Stomach (tissue), 8 donors: ENCODE measurements at regions not wholly inside any gene's neighbourhood (a gene's known extent, or its start where the extent isn't known, plus 50 kb on each side); places are given as distances from the start of the nearest gene placed in this dataset.

Source experiments
- DNase-seq, 2 donors: peaks; one replicate each; pipeline versions ENCODE4 v3.0.0 to v3.0.0-alpha.2; 2013 to 2019
- H3K27ac ChIP-seq, 5 donors: fragments of 200-600 bp in 4 of 5; sonication (generic) in 4 of 5; one replicate each; pipeline ENCODE4 v1.5.1; 2013 to 2019; ENCODE audit warnings: mild to moderate bottlenecking in 1 of 5, moderate library complexity in 1 of 5
- H3K27me3 ChIP-seq, 3 donors: fragments of 200-600 bp; sonication (generic); one replicate each; pipeline ENCODE4 v1.5.1; 2017 to 2019; ENCODE audit warnings: mixed run types in 1 of 3
- H3K36me3 ChIP-seq, 4 donors: fragments of 200-600 bp; sonication (generic); 1 replicate in 3 of 4; 2 replicates in 1 of 4; pipeline ENCODE4 v1.5.1; 2016 to 2019
- H3K4me1 ChIP-seq, 4 donors: fragments of 200-600 bp; sonication (generic); one replicate each; pipeline ENCODE4 v1.5.1; 2016 to 2019
- H3K4me3 ChIP-seq, 4 donors: fragments of 200-600 bp; sonication (generic) in 3 of 4; one replicate each; pipeline ENCODE4 v1.5.1; 2016 to 2019; ENCODE audit warnings: mild to moderate bottlenecking in 1 of 4
- H3K9me3 ChIP-seq, 4 donors: fragments of 200-600 bp; sonication (generic); one replicate each; pipeline ENCODE4 v1.5.1; 2016 to 2019
- EP300 ChIP-seq: sonication (generic); formaldehyde crosslinking; IDR thresholded peaks from one replicate; pipeline ENCODE4 v1.6.1; 2017; ENCODE audit warnings: antibody characterized with exemption
- POLR2A ChIP-seq, 4 donors: fragments of 450-650 bp; IDR thresholded peaks; one replicate each; pipeline ENCODE4 v1.6.1; 2016; ENCODE audit warnings: antibody characterized with exemption in 4 of 4, control low read depth in 2 of 4, mild to moderate bottlenecking in 1 of 4, moderate library complexity in 1 of 4
- POLR2AphosphoS5 ChIP-seq, 3 donors: sonication (generic); formaldehyde crosslinking; IDR thresholded peaks; one replicate each; pipeline ENCODE4 v1.6.1; 2016; ENCODE audit warnings: antibody characterized with exemption in 3 of 3
- WGBS, 5 donors: extraction: QIAGEN DNeasy Blood & Tissue Kit in 3 of 5; methylation state at CpG; one replicate each; pipeline versions ENCODE4 v1.1.5 to v1.1.7; 2013 to 2018; 5-methylcytosine and 5-hydroxymethylcytosine counted together
- intact Hi-C: fragments of 100-400 bp; cut with DNase I; formaldehyde crosslinking; loops from one replicate; pipeline ENCODE4 v1.15.1; 2023; ENCODE audit warnings: low total_unique reads
- TF ChIP-seq, protein P1 (sequence below), 7 experiments: fragments of 450-650 bp in 4 of 7; fragments of 200-600 bp in 3 of 7; sonication (generic) in 3 of 7; IDR thresholded peaks; one replicate each; pipeline ENCODE4 v1.5.1; 2016 to 2019; ENCODE audit warnings: antibody characterized with exemption in 7 of 7, control low read depth in 2 of 7, mild to moderate bottlenecking in 1 of 7
- donor health status: healthy with polysubstance abuse.
- donor health status: Bipolar disorder and iron deficiency.
- donor health status: healthy.

GRCh38 chr6:91304521-91304920 lies 717.6 kb upstream of the MAP3K7 start:
- TF ChIP-seq, protein P1, sequence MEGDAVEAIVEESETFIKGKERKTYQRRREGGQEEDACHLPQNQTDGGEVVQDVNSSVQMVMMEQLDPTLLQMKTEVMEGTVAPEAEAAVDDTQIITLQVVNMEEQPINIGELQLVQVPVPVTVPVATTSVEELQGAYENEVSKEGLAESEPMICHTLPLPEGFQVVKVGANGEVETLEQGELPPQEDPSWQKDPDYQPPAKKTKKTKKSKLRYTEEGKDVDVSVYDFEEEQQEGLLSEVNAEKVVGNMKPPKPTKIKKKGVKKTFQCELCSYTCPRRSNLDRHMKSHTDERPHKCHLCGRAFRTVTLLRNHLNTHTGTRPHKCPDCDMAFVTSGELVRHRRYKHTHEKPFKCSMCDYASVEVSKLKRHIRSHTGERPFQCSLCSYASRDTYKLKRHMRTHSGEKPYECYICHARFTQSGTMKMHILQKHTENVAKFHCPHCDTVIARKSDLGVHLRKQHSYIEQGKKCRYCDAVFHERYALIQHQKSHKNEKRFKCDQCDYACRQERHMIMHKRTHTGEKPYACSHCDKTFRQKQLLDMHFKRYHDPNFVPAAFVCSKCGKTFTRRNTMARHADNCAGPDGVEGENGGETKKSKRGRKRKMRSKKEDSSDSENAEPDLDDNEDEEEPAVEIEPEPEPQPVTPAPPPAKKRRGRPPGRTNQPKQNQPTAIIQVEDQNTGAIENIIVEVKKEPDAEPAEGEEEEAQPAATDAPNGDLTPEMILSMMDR (IDR thresholded peaks at IDR 0.05), result no peak
- TF ChIP-seq POLR2A (IDR thresholded peaks at IDR 0.05), result no peak
- no peak for TF ChIP-seq EP300
- TF ChIP-seq POLR2AphosphoS5 (IDR thresholded peaks at IDR 0.05), result no peak
- Histone ChIP-seq H3K9me3 (peaks cover 0 to 8% (median 3%) of the 10 kb centered on the region in 4 donors), H3K27me3 (no peaks in the 10 kb centered on the region), H3K4me3 (no peak overlapping the region), H3K27ac (no peak overlapping the region), H3K36me3 (no peaks in the 10 kb centered on the region), H3K4me1 (peaks cover 0 to 2% (median 0%) of the 10 kb centered on the region in 4 donors)
- no peak for DNase-seq
- WGBS, 5 donors, result 34 to 55% (median 45%) methylated on average over 3 of the region's 3 CpGs
- intact Hi-C loops, result no loop called here

GRCh38 chr6:91303326-91303725 lies 716.5 kb upstream of the MAP3K7 start:
- Histone ChIP-seq H3K27ac (no peak overlapping the region), H3K27me3 (no peaks in the 10 kb centered on the region), H3K36me3 (no peaks in the 10 kb centered on the region), H3K9me3 (peaks cover 0 to 8% (median 3%) of the 10 kb centered on the region in 4 donors), H3K4me3 (no peak overlapping the region), H3K4me1 (peaks cover 0 to 6% (median 0%) of the 10 kb centered on the region in 4 donors)
- WGBS, 5 donors, result 84 to 98% (median 95%) methylated on average over 5 to 12 of the region's 12 CpGs
- no peak for DNase-seq
- intact Hi-C loops, result no loop called here
- no peak for TF ChIP-seq POLR2AphosphoS5 (IDR thresholded peaks at IDR 0.05)
- TF ChIP-seq, protein P1 (IDR thresholded peaks at IDR 0.05), result no peak

GRCh38 chr6:91299544-91300491 lies 712.9 kb upstream of the MAP3K7 start:
- Histone ChIP-seq H3K9me3 (peaks cover 0 to 16% (median 9%) of the 10 kb centered on the region in 4 donors), H3K27me3 (no peaks in the 10 kb centered on the region), H3K4me3 (no peak overlapping the region), H3K4me1 (peaks cover 0 to 6% (median 0%) of the 10 kb centered on the region in 4 donors), H3K27ac (peak overlapping the region in 1 of 5 donors; percentile 67), H3K36me3 (no peaks in the 10 kb centered on the region)
- TF ChIP-seq EP300 (no peak), POLR2AphosphoS5 (IDR thresholded peaks at IDR 0.05) (peak in 2 of 3 donors; percentile 30 to 36)
- TF ChIP-seq, protein P1 (IDR thresholded peaks at IDR 0.05), result no peak
- WGBS, 5 donors, result 43 to 52% (median 47%) methylated on average over 7 of the region's 7 CpGs
- intact Hi-C loops, result no loop called here
- DNase-seq, result peak in 1 of 2 donors; percentile 47

DNA sequence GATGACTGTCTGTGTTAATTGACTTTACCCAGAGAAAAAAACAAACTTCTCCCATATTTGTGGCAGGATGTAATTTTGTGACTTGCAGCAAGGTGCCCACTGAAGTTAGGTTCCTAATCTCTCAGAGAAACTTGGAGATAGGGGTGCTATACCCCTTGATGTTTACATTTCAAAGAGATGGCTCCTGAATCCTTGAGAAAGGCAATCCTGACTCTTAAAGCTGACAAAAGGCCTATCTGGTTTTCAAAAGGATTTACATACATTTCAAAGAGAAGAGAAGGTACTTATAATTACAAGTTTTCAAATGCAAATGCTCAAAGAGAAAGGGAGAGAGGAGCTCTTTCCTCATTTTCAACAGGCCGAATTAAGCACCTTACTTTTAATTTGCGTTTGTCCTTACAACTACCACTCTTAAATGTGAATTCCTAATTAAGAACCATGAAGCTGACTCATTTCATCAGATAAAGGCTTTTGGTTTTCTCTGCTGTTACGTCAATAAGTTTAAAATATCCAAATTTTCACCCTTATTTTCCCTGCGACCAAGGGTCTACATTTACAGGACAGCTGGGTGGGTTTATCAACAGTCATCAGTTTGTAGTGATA lies 711.8 kb upstream of the MAP3K7 start:
- H3K36me3 ChIP-seq, result no peaks in the 10 kb centered on the region
- intact Hi-C loops, result no loop called here
- TF ChIP-seq EP300 (no peak), POLR2A (IDR thresholded peaks at IDR 0.05) (no peak), POLR2AphosphoS5 (IDR thresholded peaks at IDR 0.05) (no peak)
- TF ChIP-seq, protein P1 (IDR thresholded peaks at IDR 0.05), result no peak
- peaks cover 0 to 6% (median 0%) of the 10 kb centered on the region in 4 donors for H3K4me1 ChIP-seq
- H3K27me3 ChIP-seq, result no peaks in the 10 kb centered on the region
- WGBS, 5 donors, result 53 to 68% (median 57%) methylated on average over 4 of the region's 4 CpGs
- peak overlapping the region in 2 of 5 donors; percentile 17 to 22 for H3K27ac ChIP-seq
- peaks cover 0 to 16% (median 9%) of the 10 kb centered on the region in 4 donors for H3K9me3 ChIP-seq
- no peak overlapping the region for H3K4me3 ChIP-seq
- DNase-seq, result no peak
